SU-DHL-6 (cell line): ENCODE measurements at regions not wholly inside any gene's neighbourhood (a gene's known extent, or its start where the extent isn't known, plus 50 kb on each side); places are given as distances from the start of the nearest gene placed in this dataset.

ENCODE experiments used
- H2AFZ ChIP-seq: fragments of 200-600 bp; sonication (generic); 2 replicates; pipeline ENCODE4 v1.6.1; 2014; ENCODE audit warnings: low read depth, mild to moderate bottlenecking, moderate library complexity, mixed read lengths, antibody characterized with exemption, low read length; ENCODE audit not compliant: severe bottlenecking
- H3F3A ChIP-seq: fragments of 200-600 bp; shearing (Covaris generic); 2 replicates; pipeline ENCODE4 v1.6.0; 2016; ENCODE audit warnings: antibody characterized with exemption, mild to moderate bottlenecking; ENCODE audit not compliant: insufficient read depth
- H3K27ac ChIP-seq: fragments of 200-600 bp; sonication (generic); 2 replicates; pipeline ENCODE4 v1.5.1; 2016; ENCODE audit warnings: low read depth, mild to moderate bottlenecking, low read length, moderate library complexity, mixed read lengths
- H3K27me3 ChIP-seq: fragments of 200-600 bp; sonication (generic), shearing (Covaris generic); 2 replicates; pipeline ENCODE4 v1.6.0; 2014; ENCODE audit warnings: mild to moderate bottlenecking, low read length
- H3K36me3 ChIP-seq: fragments of 200-600 bp; sonication (generic); 2 replicates; pipeline ENCODE4 v1.6.1; 2014; ENCODE audit warnings: mild to moderate bottlenecking, low read length, mixed read lengths
- H3K4me2 ChIP-seq: fragments of 300-600, 200-600 bp; shearing (Covaris generic), sonication (generic); 2 replicates; pipeline ENCODE4 v1.6.0; 2014; ENCODE audit warnings: low read length, low read depth, mild to moderate bottlenecking; ENCODE audit not compliant: poor library complexity, severe bottlenecking
- H3K4me3 ChIP-seq: fragments of 200-600 bp; sonication (generic); 2 replicates; pipeline ENCODE4 v1.5.1; 2014; ENCODE audit warnings: antibody characterized with exemption, low read length, mild to moderate bottlenecking, mixed read lengths; ENCODE audit not compliant: insufficient read depth, poor library complexity, severe bottlenecking
- H3K79me2 ChIP-seq: fragments of 200-600 bp; sonication (generic); 2 replicates; pipeline ENCODE4 v1.6.1; 2014; ENCODE audit warnings: mild to moderate bottlenecking, low read length, moderate library complexity; ENCODE audit not compliant: insufficient read depth
- H3K9ac ChIP-seq: fragments of 200-600 bp; sonication (generic); 2 replicates; pipeline ENCODE4 v1.7.0; 2014; ENCODE audit warnings: mild to moderate bottlenecking, low read length
- H3K9me2 ChIP-seq: fragments of 200-600 bp; sonication (generic); replicated peaks from 2 replicates; pipeline ENCODE4 v1.6.1; 2014; ENCODE audit warnings: low read length; ENCODE audit not compliant: insufficient read depth
- H3K9me3 ChIP-seq: fragments of 200-600 bp; sonication (generic); 2 replicates; pipeline ENCODE4 v1.6.1; 2014; ENCODE audit warnings: low read length, mixed read lengths; ENCODE audit not compliant: insufficient read depth
- H4K20me1 ChIP-seq: fragments of 200-600 bp; sonication (generic); 2 replicates; pipeline ENCODE4 v1.6.1; 2014; ENCODE audit warnings: low read depth, mild to moderate bottlenecking, antibody characterized with exemption, low read length, moderate library complexity, mixed read lengths
- CTCF ChIP-seq: fragments of 200-600 bp; sonication (generic); IDR thresholded peaks from one replicate; pipeline ENCODE4 v1.5.1; 2017; ENCODE audit warnings: antibody characterized with exemption, mild to moderate bottlenecking, low read length, moderate library complexity; ENCODE audit not compliant: insufficient read depth, poor library complexity, severe bottlenecking
- EZH2phosphoT487 ChIP-seq: fragments of 200-600 bp; sonication (generic), shearing (Covaris generic); conservative IDR thresholded peaks from 2 replicates; pipeline ENCODE4 v1.6.1; 2018; ENCODE audit warnings: mild to moderate bottlenecking, antibody characterized with exemption, low read length, moderate library complexity, mixed read lengths

DNA sequence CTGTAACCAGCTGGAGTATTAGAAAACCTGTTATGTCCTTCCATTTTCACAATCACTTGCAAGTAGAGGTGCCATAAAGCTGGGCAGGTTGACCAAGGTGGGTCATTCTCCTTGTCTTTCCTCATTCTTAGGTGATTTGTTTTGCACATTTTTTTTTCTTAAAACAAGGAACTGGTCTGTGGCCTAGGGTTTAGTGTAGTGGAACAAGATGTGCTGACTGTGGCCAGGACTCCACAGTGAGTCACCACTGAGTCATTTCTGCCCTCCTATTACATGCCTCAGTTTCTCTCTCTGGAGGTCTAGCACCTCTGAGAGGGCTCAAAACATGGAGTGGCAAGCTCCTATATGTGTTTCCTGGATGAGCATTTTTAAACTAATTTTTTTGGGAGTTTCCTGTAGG is 355.9 kb downstream of the GPM6A start:
- Histone ChIP-seq H3K9me3 (no peaks in the 10 kb centered on the region; the same call in 1 of the 2 replicates), H3K4me2 (no peak overlapping the region), H3F3A (no peaks in the 10 kb centered on the region), H3K9ac (no peak overlapping the region), H3K4me3 (no peak overlapping the region), H3K27me3 (no peaks in the 10 kb centered on the region), H3K27ac (no peak overlapping the region), H3K36me3 (no peaks in the 10 kb centered on the region), H3K9me2 (no peaks in the 10 kb centered on the region), H3K79me2 (no peaks in the 10 kb centered on the region), H4K20me1 (no peaks in the 10 kb centered on the region), H2AFZ (no peak overlapping the region)
- TF ChIP-seq CTCF (no peak), EZH2phosphoT487 (no peak)

- H2AFZ ChIP-seq: no peak overlapping the region
- no peaks in the 10 kb centered on the region for H3K36me3 ChIP-seq
- H3K79me2 ChIP-seq: no peaks in the 10 kb centered on the region
- H3K27ac ChIP-seq: no peak overlapping the region
- TF ChIP-seq EZH2phosphoT487: no peak
- no peak for TF ChIP-seq CTCF
- H3K4me2 ChIP-seq: no peak overlapping the region
- no peaks in the 10 kb centered on the region for H3K27me3 ChIP-seq
- H3K9ac ChIP-seq: no peak overlapping the region
- no peaks in the 10 kb centered on the region; the same call in 1 of the 2 replicates for H3K9me3 ChIP-seq
- no peaks in the 10 kb centered on the region for H3K9me2 ChIP-seq
- no peak overlapping the region for H3K4me3 ChIP-seq
- H4K20me1 ChIP-seq: no peaks in the 10 kb centered on the region
- no peaks in the 10 kb centered on the region for H3F3A ChIP-seq
Measured at GRCh38 chr4:175457956-175458355, 354.1 kb downstream of the GPM6A start.

- H2AFZ ChIP-seq: no peak overlapping the region
- no peaks in the 10 kb centered on the region for H4K20me1 ChIP-seq
- no peak overlapping the region for H3K27ac ChIP-seq
- no peaks in the 10 kb centered on the region for H3K79me2 ChIP-seq
- TF ChIP-seq EZH2phosphoT487: no peak
- TF ChIP-seq CTCF: no peak
- H3K9me2 ChIP-seq: no peaks in the 10 kb centered on the region
- no peak overlapping the region for H3K9ac ChIP-seq
- H3K27me3 ChIP-seq: no peaks in the 10 kb centered on the region
- H3F3A ChIP-seq: no peaks in the 10 kb centered on the region
- no peaks in the 10 kb centered on the region for H3K36me3 ChIP-seq
- no peak overlapping the region for H3K4me2 ChIP-seq
- H3K9me3 ChIP-seq: no peaks in the 10 kb centered on the region; the same call in 1 of the 2 replicates
- no peak overlapping the region for H3K4me3 ChIP-seq
Measured at GRCh38 chr4:175459571-175459970, 352.5 kb downstream of the GPM6A start.
